ENCODE measurements at regions not wholly inside any gene's neighbourhood (a gene's known extent, or its start where the extent isn't known, plus 50 kb on each side); places are given as distances from the start of the nearest gene placed in this dataset.
"Not testable (repeated sequence)": the region's sequence is repeated elsewhere in the genome, so short reads cannot be mapped to it uniquely, and the experiment has no call there.

- not testable (repeated sequence) for TF ChIP-seq CTCF (IDR thresholded peaks at IDR 0.05; ENCODE audit: insufficient read depth, low read depth, low read length); EZH2 (IDR thresholded peaks at IDR 0.05; ENCODE audit: insufficient read depth, low read length)
Measured at GRCh38 chr5:2533848-2534247, 217.6 kb downstream of the IRX2 start.

Measured in astrocyte (in vitro differentiated cells and primary cell).